CD4-positive, alpha-beta T cell (primary cell): ENCODE measurements at regions not wholly inside any gene's neighbourhood (a gene's known extent, or its start where the extent isn't known, plus 50 kb on each side); places are given as distances from the start of the nearest gene placed in this dataset.

Source experiments
- ATAC-seq: fragments of 200-7000 bp; cut with Tn5 transposase; one replicate; pipeline ENCODE4 v1.10.0; 2022; ENCODE audit warnings: mild to moderate bottlenecking; ENCODE audit not compliant: poor library complexity
- CTCF ChIA-PET: fragments of 350-600 bp; sonication (Branson Sonifier 250); formaldehyde crosslinking; loops from one replicate; lab custom pipeline; 2021; ENCODE audit warnings: antibody characterized with exemption, inconsistent platforms; lab: Charles Lee
- POLR2A ChIA-PET: fragments of 350-600 bp; sonication (Branson Sonifier 250); formaldehyde crosslinking; loops from one replicate; lab custom pipeline; 2021; ENCODE audit warnings: antibody characterized with exemption, inconsistent platforms; lab: Charles Lee
- DNase-seq, 14 experiments: peaks; one replicate each; pipeline ENCODE4 v3.0.0-alpha.2; 2013 to 2020; ENCODE audit warnings: mixed read lengths in 2 of 14
- H3K27ac ChIP-seq, 2 donors: one replicate each; pipeline versions ENCODE4 v1.5.1 to v1.7.0; 2013; ENCODE audit warnings: low read length in 2 of 2, low read depth in 1 of 2, mild to moderate bottlenecking in 1 of 2
- H3K27me3 ChIP-seq, 2 experiments: 1 replicate in 1 of 2; 2 replicates in 1 of 2; pipeline versions ENCODE4 v1.6.1 to v1.7.0; 2013; ENCODE audit warnings: low read length in 2 of 2, control low read depth in 1 of 2, mild to moderate bottlenecking in 1 of 2, moderate library complexity in 1 of 2; ENCODE audit not compliant: insufficient read depth in 2 of 2, control insufficient read depth in 1 of 2
- H3K36me3 ChIP-seq: one replicate; pipeline ENCODE4 v1.6.1; 2013; ENCODE audit warnings: low read length, control low read depth; ENCODE audit not compliant: insufficient read depth
- H3K4me1 ChIP-seq: one replicate; pipeline ENCODE4 v1.6.1; 2013; ENCODE audit warnings: low read length, control low read depth; ENCODE audit not compliant: insufficient read depth
- H3K4me3 ChIP-seq: one replicate; pipeline ENCODE4 v1.5.1; 2013; ENCODE audit warnings: mild to moderate bottlenecking, low read length, moderate library complexity
- H3K9me3 ChIP-seq, 2 experiments: 1 replicate in 1 of 2; 2 replicates in 1 of 2; pipeline versions ENCODE4 v1.6.1 to v1.7.0; 2013; ENCODE audit warnings: low read length in 2 of 2, mild to moderate bottlenecking in 2 of 2, control low read depth in 1 of 2, moderate library complexity in 1 of 2; ENCODE audit not compliant: control insufficient read depth in 1 of 2, insufficient read depth in 1 of 2
- H3K27ac Mint-ChIP-seq: one replicate; pipeline ENCODE4 v1.8.0; 2020; ENCODE audit warnings: mixed read lengths
- H3K27me3 Mint-ChIP-seq: one replicate; pipeline ENCODE4 v1.8.0; 2021; ENCODE audit warnings: mixed read lengths
- H3K36me3 Mint-ChIP-seq: one replicate; pipeline ENCODE4 v1.8.0; 2021; ENCODE audit warnings: low read depth, mixed read lengths
- H3K4me1 Mint-ChIP-seq: one replicate; pipeline ENCODE4 v1.8.0; 2021; ENCODE audit warnings: low read depth, mixed read lengths
- H3K4me3 Mint-ChIP-seq: one replicate; pipeline ENCODE4 v1.8.0; 2020; ENCODE audit warnings: mild to moderate bottlenecking, mixed read lengths
- H3K9me3 Mint-ChIP-seq: one replicate; pipeline ENCODE4 v1.8.0; 2020; ENCODE audit warnings: mixed read lengths
- CTCF ChIP-seq: fragments of 200-600 bp; IDR thresholded peaks from one replicate; pipeline ENCODE4 v1.8.0; 2022; ENCODE audit warnings: antibody characterized with exemption, mild to moderate bottlenecking
- intact Hi-C, 2 experiments: fragments of 100-400 bp; cut with DNase I in 1 of 2; cut with micrococcal nuclease in 1 of 2; formaldehyde crosslinking; loops; one replicate each; pipeline versions ENCODE4 v1.15.1 to v1.9.0; 2023 to 2025; cut with DNase I, micrococcal nuclease

DNA sequence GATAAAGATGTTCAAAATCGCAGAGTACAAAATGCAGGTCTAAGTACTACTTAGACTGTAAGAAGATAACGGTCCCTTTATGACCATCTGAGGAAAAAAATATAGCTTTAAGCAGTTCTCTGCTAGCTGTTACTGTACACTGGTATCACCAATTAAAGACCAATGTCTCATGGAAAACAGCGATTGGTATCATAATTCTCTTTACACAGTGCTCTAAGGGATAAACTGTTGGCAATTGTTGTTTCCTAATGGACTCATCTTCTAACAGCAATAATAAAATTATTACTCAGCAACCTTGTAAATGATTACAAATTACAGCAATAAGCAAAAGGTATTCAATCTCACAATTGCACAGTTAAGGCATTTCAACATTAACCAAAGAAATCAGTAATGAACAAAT is 142.2 kb upstream of the DLGAP1 start:
- Mint-ChIP-seq H3K9me3 (peaks cover 3% of the 10 kb centered on the region), H3K36me3 (no peaks in the 10 kb centered on the region), H3K4me3 (no peak overlapping the region), H3K4me1 (no peaks in the 10 kb centered on the region), H3K27ac (no peak overlapping the region), H3K27me3 (no peaks in the 10 kb centered on the region)
- Histone ChIP-seq H3K9me3 (peaks cover 0 to 4% of the 10 kb centered on the region in 2 experiments), H3K27me3 (no peaks in the 10 kb centered on the region), H3K27ac (no peak overlapping the region), H3K4me1 (no peaks in the 10 kb centered on the region), H3K36me3 (no peaks in the 10 kb centered on the region), H3K4me3 (no peak overlapping the region)
- ATAC-seq (no peak), DNase-seq (no peak)
- CTCF ChIA-PET, result no interaction called here
- TF ChIP-seq CTCF, result no peak
- intact Hi-C loops, result no loop called here
- POLR2A ChIA-PET, result no interaction called here

GRCh38 chr18:4593895-4594294 is 138.8 kb upstream of the DLGAP1 start:
- H3K9me3 Mint-ChIP-seq, result peaks cover 5% of the 10 kb centered on the region
- no peak overlapping the region for H3K27ac Mint-ChIP-seq
- ChIA-PET POLR2A (no interaction called here), CTCF (no interaction called here)
- H3K27me3 Mint-ChIP-seq, result no peaks in the 10 kb centered on the region
- H3K36me3 Mint-ChIP-seq, result no peaks in the 10 kb centered on the region
- no peaks in the 10 kb centered on the region for H3K4me1 ChIP-seq
- H3K36me3 ChIP-seq, result no peaks in the 10 kb centered on the region
- H3K27ac ChIP-seq, result no peak overlapping the region
- DNase-seq, result no peak
- H3K4me3 Mint-ChIP-seq, result no peak overlapping the region
- no peak overlapping the region for H3K4me3 ChIP-seq
- H3K27me3 ChIP-seq, result no peaks in the 10 kb centered on the region
- intact Hi-C loops, result no loop called here
- ATAC-seq, result no peak
- H3K4me1 Mint-ChIP-seq, result no peaks in the 10 kb centered on the region
- no peak for TF ChIP-seq CTCF
- H3K9me3 ChIP-seq, result peaks cover 0 to 12% of the 10 kb centered on the region in 2 experiments

DNA sequence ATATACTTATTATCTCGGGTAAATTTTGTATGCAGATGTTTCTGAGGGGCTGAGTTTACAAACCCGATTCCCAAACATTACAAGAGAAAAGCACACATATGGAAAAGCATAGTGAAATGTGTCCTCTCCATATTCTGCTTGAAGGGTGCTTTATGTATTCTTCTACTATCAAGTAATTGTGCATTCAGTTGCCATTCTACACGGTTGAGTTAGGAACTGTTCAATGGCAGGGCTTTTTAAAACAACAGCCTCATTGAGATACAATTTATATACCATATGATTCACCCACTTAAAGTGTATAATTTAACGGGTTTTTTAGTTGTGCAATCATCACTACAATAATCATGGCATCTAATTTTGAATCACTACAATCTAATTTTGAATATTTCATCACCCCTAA is 138.4 kb upstream of the DLGAP1 start:
- no peaks in the 10 kb centered on the region for H3K4me1 ChIP-seq
- H3K27ac ChIP-seq, result no peak overlapping the region
- H3K9me3 ChIP-seq, result peaks cover 0 to 12% of the 10 kb centered on the region in 2 experiments
- H3K4me1 Mint-ChIP-seq, result no peaks in the 10 kb centered on the region
- H3K4me3 Mint-ChIP-seq, result no peak overlapping the region
- H3K9me3 Mint-ChIP-seq, result peaks cover 5% of the 10 kb centered on the region
- no peaks in the 10 kb centered on the region for H3K36me3 ChIP-seq
- no peak for TF ChIP-seq CTCF
- DNase-seq, result no peak
- ATAC-seq, result no peak
- H3K27me3 Mint-ChIP-seq, result no peaks in the 10 kb centered on the region
- H3K36me3 Mint-ChIP-seq, result no peaks in the 10 kb centered on the region
- H3K27ac Mint-ChIP-seq, result no peak overlapping the region
- H3K4me3 ChIP-seq, result no peak overlapping the region
- CTCF ChIA-PET, result no interaction called here
- no peaks in the 10 kb centered on the region for H3K27me3 ChIP-seq
- intact Hi-C loops, result no loop called here
- POLR2A ChIA-PET, result no interaction called here
